Upper lobe of left lung (tissue), 6 donors: ENCODE measurements at regions not wholly inside any gene's neighbourhood (a gene's known extent, or its start where the extent isn't known, plus 50 kb on each side); places are given as distances from the start of the nearest gene placed in this dataset.

Source experiments
- ATAC-seq, 2 donors: fragments of 200-7000 bp; cut with Tn5 transposase; one replicate each; pipeline ENCODE4 v1.9.1; 2022; ENCODE audit warnings: mild to moderate bottlenecking in 2 of 2, moderate library complexity in 2 of 2; ENCODE audit not compliant: low FRiP score in 2 of 2
- DNase-seq, 2 donors: peaks; one replicate each; pipeline ENCODE4 v3.0.0-alpha.2; 2019 to 2020
- H3K27ac ChIP-seq, 4 donors: fragments of 200-600 bp; sonication (generic); one replicate each; pipeline ENCODE4 v1.5.1; 2016 to 2019
- H3K27me3 ChIP-seq, 4 donors: fragments of 200-600 bp; sonication (generic); one replicate each; pipeline ENCODE4 v1.5.1; 2017 to 2019
- H3K36me3 ChIP-seq, 4 donors: fragments of 200-600 bp; sonication (generic); one replicate each; pipeline ENCODE4 v1.5.1; 2016 to 2019
- H3K4me1 ChIP-seq, 4 donors: fragments of 200-600 bp; sonication (generic); one replicate each; pipeline ENCODE4 v1.5.1; 2018 to 2019
- H3K4me3 ChIP-seq, 4 donors: fragments of 200-600 bp; sonication (generic); one replicate each; pipeline ENCODE4 v1.5.1; 2017 to 2019; ENCODE audit warnings: mild to moderate bottlenecking in 2 of 4, moderate library complexity in 1 of 4
- H3K9me3 ChIP-seq, 4 donors: fragments of 200-600 bp; sonication (generic); one replicate each; pipeline ENCODE4 v1.5.1; 2018 to 2019
- CTCF ChIP-seq, 6 experiments: fragments of 450-650 bp in 4 of 6; fragments of 200-600 bp in 2 of 6; sonication (generic) in 2 of 6; IDR thresholded peaks; one replicate each; pipeline ENCODE4 v1.5.1; 2016 to 2019; ENCODE audit warnings: antibody characterized with exemption in 6 of 6
- EP300 ChIP-seq, 4 donors: sonication (generic); formaldehyde crosslinking; IDR thresholded peaks; one replicate each; pipeline ENCODE4 v1.5.1; 2017; ENCODE audit warnings: antibody characterized with exemption in 4 of 4, control low read depth in 2 of 4
- POLR2A ChIP-seq, 4 donors: fragments of 450-650 bp; IDR thresholded peaks; one replicate each; pipeline ENCODE4 v1.5.1; 2016 to 2017; ENCODE audit warnings: antibody characterized with exemption in 4 of 4, mild to moderate bottlenecking in 2 of 4
- POLR2AphosphoS5 ChIP-seq, 2 donors: sonication (generic); formaldehyde crosslinking; IDR thresholded peaks; one replicate each; pipeline ENCODE4 v1.5.1; 2017; ENCODE audit warnings: antibody characterized with exemption in 2 of 2
- WGBS, 2 donors: methylation state at CpG; one replicate each; pipeline ENCODE4 v1.1.5; 2017 to 2018; 5-methylcytosine and 5-hydroxymethylcytosine counted together
- donor health status: DM: no; HTN: no; CAD: no; lungs with moderate emphysema.
- donor health status: DM: no; HTN: yes; CAD: no; lungs with severe emphysema.

- no peak for DNase-seq
- H3K4me3 ChIP-seq, result no peak overlapping the region
Observed at GRCh38 chr18:27713738-27714095, 463.2 kb downstream of the CDH2 start.

GRCh38 chr18:27713037-27713737 lies 463.7 kb downstream of the CDH2 start:
- TF ChIP-seq POLR2A (IDR thresholded peaks at IDR 0.05) (no peak), POLR2AphosphoS5 (IDR thresholded peaks at IDR 0.05) (no peak), CTCF (IDR thresholded peaks at IDR 0.05) (no peak)
- DNase-seq (no peak), ATAC-seq (no peak)
- no peaks in the 10 kb centered on the region for H3K27me3 ChIP-seq
- 32 to 34% methylated on average over 2 of the region's 2 CpGs for WGBS, 2 donors
- no peak overlapping the region for H3K27ac ChIP-seq
- no peaks in the 10 kb centered on the region for H3K9me3 ChIP-seq
- no peaks in the 10 kb centered on the region for H3K4me1 ChIP-seq
- H3K36me3 ChIP-seq, result no peaks in the 10 kb centered on the region
- H3K4me3 ChIP-seq, result no peak overlapping the region

More at GRCh38 chr18:27713738-27714095, 463.2 kb downstream of the CDH2 start:
- WGBS, 2 donors, result 51 to 67% methylated on average over 3 of the region's 3 CpGs
- ATAC-seq, result peak in 1 of 2 donors; percentile 74
- H3K4me1 ChIP-seq, result no peaks in the 10 kb centered on the region
- H3K27me3 ChIP-seq, result no peaks in the 10 kb centered on the region
- H3K9me3 ChIP-seq, result no peaks in the 10 kb centered on the region
- H3K36me3 ChIP-seq, result no peaks in the 10 kb centered on the region
- no peak overlapping the region for H3K27ac ChIP-seq
- TF ChIP-seq EP300 (IDR thresholded peaks at IDR 0.05) (no peak), POLR2A (IDR thresholded peaks at IDR 0.05) (no peak), CTCF (IDR thresholded peaks at IDR 0.05) (no peak), POLR2AphosphoS5 (IDR thresholded peaks at IDR 0.05) (no peak)

- Histone ChIP-seq H3K36me3 (no peaks in the 10 kb centered on the region), H3K9me3 (no peaks in the 10 kb centered on the region), H3K4me1 (no peaks in the 10 kb centered on the region), H3K27ac (no peak overlapping the region), H3K4me3 (no peak overlapping the region), H3K27me3 (no peaks in the 10 kb centered on the region)
- WGBS, 2 donors, result 63 to 76% methylated on average over 2 of the region's 2 CpGs
- no peak for ATAC-seq
- DNase-seq, result no peak
- TF ChIP-seq POLR2AphosphoS5 (IDR thresholded peaks at IDR 0.05) (no peak), EP300 (IDR thresholded peaks at IDR 0.05) (no peak), POLR2A (IDR thresholded peaks at IDR 0.05) (no peak)
Observed at GRCh38 chr18:27712066-27712465, 464.9 kb downstream of the CDH2 start.

GRCh38 chr18:27711382-27711781 lies 465.5 kb downstream of the CDH2 start:
- ATAC-seq (no peak), DNase-seq (no peak)
- Histone ChIP-seq H3K9me3 (no peaks in the 10 kb centered on the region), H3K27ac (no peak overlapping the region), H3K4me3 (no peak overlapping the region), H3K27me3 (no peaks in the 10 kb centered on the region), H3K4me1 (no peaks in the 10 kb centered on the region), H3K36me3 (no peaks in the 10 kb centered on the region)
- TF ChIP-seq EP300 (IDR thresholded peaks at IDR 0.05), result no peak
- TF ChIP-seq CTCF (IDR thresholded peaks at IDR 0.05), result no peak
- no peak for TF ChIP-seq POLR2A (IDR thresholded peaks at IDR 0.05)
- TF ChIP-seq POLR2AphosphoS5 (IDR thresholded peaks at IDR 0.05), result no peak

- Histone ChIP-seq H3K36me3 (no peaks in the 10 kb centered on the region), H3K4me3 (no peak overlapping the region), H3K9me3 (no peaks in the 10 kb centered on the region), H3K27ac (no peak overlapping the region), H3K27me3 (no peaks in the 10 kb centered on the region), H3K4me1 (no peaks in the 10 kb centered on the region)
- no peak for DNase-seq
- TF ChIP-seq CTCF (IDR thresholded peaks at IDR 0.05), result no peak
- WGBS, 2 donors, result 83 to 86% methylated on average over 1 of the region's 1 CpG
- ATAC-seq, result no peak
Observed at GRCh38 chr18:27709344-27709743, 467.6 kb downstream of the CDH2 start.
